ENCODE measurements at regions not wholly inside any gene's neighbourhood (a gene's known extent, or its start where the extent isn't known, plus 50 kb on each side); places are given as distances from the start of the nearest gene placed in this dataset.

DNA sequence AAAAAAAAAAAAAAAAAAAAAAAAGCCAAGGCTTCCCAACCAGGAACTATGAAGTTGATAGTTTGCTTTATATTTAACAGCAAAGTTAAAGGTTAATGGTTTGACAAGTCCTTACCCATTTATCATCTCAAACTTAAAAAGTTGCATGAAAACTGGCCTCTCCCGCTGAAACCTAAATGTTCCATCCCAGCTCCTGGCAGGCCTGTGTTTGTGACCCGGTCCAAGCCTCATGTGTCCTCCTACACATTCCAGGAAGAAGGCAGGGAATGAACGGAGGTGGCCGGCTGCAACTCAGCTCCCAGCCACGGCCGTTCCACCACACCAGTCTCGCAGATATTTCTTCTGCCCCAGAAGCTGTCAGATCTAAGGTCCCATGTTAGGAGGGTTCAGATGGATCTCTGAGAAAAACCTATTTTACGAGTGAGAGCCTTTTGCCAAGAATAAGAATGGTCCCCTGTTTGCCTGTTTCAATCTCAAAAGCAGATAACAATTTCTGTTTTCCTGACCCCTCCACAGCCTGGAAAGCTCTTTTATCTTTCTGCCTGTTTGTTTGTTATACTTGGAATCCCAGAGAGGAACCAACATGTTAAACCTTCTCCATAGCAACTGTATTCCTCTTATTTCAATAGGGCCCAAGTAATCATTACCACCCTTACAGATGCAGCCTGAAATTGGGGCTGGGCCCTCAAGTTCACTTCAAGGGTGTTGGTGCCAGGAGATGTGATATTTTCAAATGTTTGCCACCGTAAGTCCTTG, 56.5 kb downstream of the KCTD12 start:
- TF ChIP-seq, protein P1, sequence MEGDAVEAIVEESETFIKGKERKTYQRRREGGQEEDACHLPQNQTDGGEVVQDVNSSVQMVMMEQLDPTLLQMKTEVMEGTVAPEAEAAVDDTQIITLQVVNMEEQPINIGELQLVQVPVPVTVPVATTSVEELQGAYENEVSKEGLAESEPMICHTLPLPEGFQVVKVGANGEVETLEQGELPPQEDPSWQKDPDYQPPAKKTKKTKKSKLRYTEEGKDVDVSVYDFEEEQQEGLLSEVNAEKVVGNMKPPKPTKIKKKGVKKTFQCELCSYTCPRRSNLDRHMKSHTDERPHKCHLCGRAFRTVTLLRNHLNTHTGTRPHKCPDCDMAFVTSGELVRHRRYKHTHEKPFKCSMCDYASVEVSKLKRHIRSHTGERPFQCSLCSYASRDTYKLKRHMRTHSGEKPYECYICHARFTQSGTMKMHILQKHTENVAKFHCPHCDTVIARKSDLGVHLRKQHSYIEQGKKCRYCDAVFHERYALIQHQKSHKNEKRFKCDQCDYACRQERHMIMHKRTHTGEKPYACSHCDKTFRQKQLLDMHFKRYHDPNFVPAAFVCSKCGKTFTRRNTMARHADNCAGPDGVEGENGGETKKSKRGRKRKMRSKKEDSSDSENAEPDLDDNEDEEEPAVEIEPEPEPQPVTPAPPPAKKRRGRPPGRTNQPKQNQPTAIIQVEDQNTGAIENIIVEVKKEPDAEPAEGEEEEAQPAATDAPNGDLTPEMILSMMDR (IDR thresholded peaks at IDR 0.05; ENCODE audit: insufficient read depth, low read length, poor library complexity, severe bottlenecking), result no peak
- Histone ChIP-seq H3K36me3 (ENCODE audit: control insufficient read depth, insufficient read depth, low read length) (no peaks in the 10 kb centered on the region), H3K27me3 (ENCODE audit: control insufficient read depth, insufficient read depth, low read length) (no peaks in the 10 kb centered on the region), H3K4me3 (ENCODE audit: low read depth, low read length) (no peak overlapping the region)
- DNase-seq (ENCODE audit: low read depth), result no peak

DNA sequence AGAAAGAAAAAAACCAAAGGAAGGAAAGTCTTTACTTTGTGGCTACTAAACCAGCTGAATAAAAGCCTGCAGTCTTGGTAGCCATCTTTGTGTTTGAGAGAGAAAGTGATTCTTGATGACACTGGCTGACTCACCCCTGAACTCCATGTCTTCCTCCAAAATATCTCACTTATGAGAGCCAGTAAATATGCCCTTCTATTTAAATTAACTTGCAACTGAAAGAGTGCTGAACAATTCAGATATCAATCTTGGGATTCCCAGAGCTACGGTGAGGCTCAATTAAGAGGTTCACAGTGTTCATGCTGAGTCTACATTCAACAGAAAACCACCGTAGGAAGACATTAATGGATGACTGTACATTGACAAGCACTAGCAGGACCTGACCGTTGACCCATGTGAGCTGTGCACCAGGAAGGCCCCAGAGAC, 57.9 kb downstream of the KCTD12 start:
- no peaks in the 10 kb centered on the region for H3K36me3 ChIP-seq (ENCODE audit: control insufficient read depth, insufficient read depth, low read length)
- TF ChIP-seq, protein P1 (IDR thresholded peaks at IDR 0.05; ENCODE audit: insufficient read depth, low read length, poor library complexity, severe bottlenecking), result no peak
- no peaks in the 10 kb centered on the region for H3K27me3 ChIP-seq (ENCODE audit: control insufficient read depth, insufficient read depth, low read length)
- no peak for DNase-seq (ENCODE audit: low read depth)
- H3K4me3 ChIP-seq (ENCODE audit: low read depth, low read length), result no peak overlapping the region

DNA sequence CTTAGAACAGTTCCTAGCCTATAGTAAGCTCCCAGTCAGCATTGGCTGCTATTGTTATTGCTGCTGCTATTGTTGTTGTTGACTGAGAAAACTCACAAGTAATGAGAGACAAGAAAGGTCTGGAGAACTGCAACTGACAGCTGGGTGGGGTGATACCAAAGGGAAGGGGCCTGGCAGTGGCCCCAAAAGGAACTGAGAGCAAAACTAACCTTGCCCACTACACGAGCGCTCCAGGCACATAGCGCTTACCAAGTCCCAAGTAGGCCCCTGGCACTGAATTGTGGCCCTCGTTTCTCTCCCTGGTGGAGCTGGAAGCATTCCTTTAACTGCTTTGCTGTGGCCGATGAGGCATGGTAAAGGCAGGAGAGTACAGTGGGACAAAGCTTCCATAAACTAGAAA, 59.7 kb downstream of the KCTD12 start:
- no peak for DNase-seq (ENCODE audit: low read depth)
- Histone ChIP-seq H3K27me3 (ENCODE audit: control insufficient read depth, insufficient read depth, low read length) (no peaks in the 10 kb centered on the region), H3K36me3 (ENCODE audit: control insufficient read depth, insufficient read depth, low read length) (no peaks in the 10 kb centered on the region), H3K4me3 (ENCODE audit: low read depth, low read length) (no peak overlapping the region)
- TF ChIP-seq, protein P1 (IDR thresholded peaks at IDR 0.05; ENCODE audit: insufficient read depth, low read length, poor library complexity, severe bottlenecking), result no peak

DNA sequence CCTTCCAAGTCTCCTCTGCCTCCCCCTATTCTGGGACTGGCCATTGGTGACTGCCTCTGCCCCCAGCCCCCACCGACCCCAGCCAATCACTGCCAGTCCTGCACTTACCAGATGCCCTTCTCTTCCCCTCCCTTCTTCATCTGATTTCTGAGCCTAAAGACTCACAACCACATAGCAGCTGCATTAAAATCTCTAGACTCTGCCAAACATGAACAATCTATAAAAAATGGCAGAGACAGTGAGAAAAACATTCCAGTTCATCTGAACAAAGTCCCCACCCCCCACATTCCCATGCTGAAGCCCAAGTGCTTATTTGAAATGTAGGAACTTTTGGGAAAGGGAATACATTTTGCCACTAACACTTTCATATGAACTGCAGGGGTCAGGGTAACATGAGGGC, 60.8 kb downstream of the KCTD12 start:
- H3K27me3 ChIP-seq (ENCODE audit: control insufficient read depth, insufficient read depth, low read length), result no peaks in the 10 kb centered on the region
- DNase-seq (ENCODE audit: low read depth), result no peak
- TF ChIP-seq, protein P1 (IDR thresholded peaks at IDR 0.05; ENCODE audit: insufficient read depth, low read length, poor library complexity, severe bottlenecking), result no peak
- no peak overlapping the region for H3K4me3 ChIP-seq (ENCODE audit: low read depth, low read length)
- no peaks in the 10 kb centered on the region for H3K36me3 ChIP-seq (ENCODE audit: control insufficient read depth, insufficient read depth, low read length)

DNA sequence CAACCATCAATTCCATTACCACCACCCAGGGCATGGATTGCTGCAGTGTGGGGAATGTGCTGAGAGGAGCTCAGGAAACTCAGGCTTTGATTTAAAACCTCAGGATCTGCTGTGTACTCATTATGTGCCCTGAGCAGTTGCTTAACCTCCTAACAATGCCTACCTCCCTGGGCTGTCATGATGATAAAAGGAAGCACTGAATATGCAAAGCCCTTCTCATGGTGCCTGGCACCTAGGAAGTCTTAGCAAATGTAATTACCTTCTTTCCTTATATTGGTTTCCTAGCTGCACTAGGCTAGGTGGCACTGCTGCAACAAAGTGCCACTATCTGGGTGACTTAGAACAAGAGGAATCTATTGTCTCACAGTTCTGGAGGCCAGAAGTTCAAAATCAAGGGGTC, 62.2 kb downstream of the KCTD12 start:
- H3K4me3 ChIP-seq (ENCODE audit: low read depth, low read length), result no peak overlapping the region
- DNase-seq (ENCODE audit: low read depth), result no peak
- TF ChIP-seq, protein P1 (IDR thresholded peaks at IDR 0.05; ENCODE audit: insufficient read depth, low read length, poor library complexity, severe bottlenecking), result no peak
- no peaks in the 10 kb centered on the region for H3K27me3 ChIP-seq (ENCODE audit: control insufficient read depth, insufficient read depth, low read length)
- H3K36me3 ChIP-seq (ENCODE audit: control insufficient read depth, insufficient read depth, low read length), result no peaks in the 10 kb centered on the region

Measured in kidney epithelial cell (primary cell).